SK-N-SH (cell line): ENCODE measurements at regions not wholly inside any gene's neighbourhood (a gene's known extent, or its start where the extent isn't known, plus 50 kb on each side); places are given as distances from the start of the nearest gene placed in this dataset.

Experiments
- CTCF ChIA-PET: fragments of 300-600, 350-600 bp; formaldehyde crosslinking; extraction: SDS; loops from one replicate; lab custom pipeline; 2021; lab: Yijun Ruan, JAX
- POLR2A ChIA-PET: fragments of 350-600 bp; sonication (Branson Sonifier 250); formaldehyde crosslinking; extraction: SDS; loops from one replicate; lab custom pipeline; 2020; ENCODE audit warnings: antibody characterized with exemption, inconsistent platforms; lab: Yijun Ruan, JAX
- DNase-seq: peaks from one replicate; pipeline ENCODE4 v3.0.0; 2012
- H2AFZ ChIP-seq: fragments of 200-600 bp; sonication (generic); 2 replicates; pipeline ENCODE4 v1.8.1; 2016; ENCODE audit warnings: antibody characterized with exemption, mild to moderate bottlenecking, low read depth
- H3F3A ChIP-seq: fragments of 200-600 bp; sonication (generic); replicated peaks from 2 replicates; pipeline ENCODE3; 2016; ENCODE audit warnings: antibody characterized with exemption, mild to moderate bottlenecking; ENCODE audit not compliant: insufficient read depth
- H3K27ac ChIP-seq, 2 experiments: fragments of 200-500 bp in 1 of 2; fragments of 200-600 bp in 1 of 2; sonication (Bioruptor generic) in 1 of 2; sonication (generic), shearing (Covaris generic) in 1 of 2; 2 replicates each; pipeline versions ENCODE4 v1.5.1 to v1.6.1; 2014 to 2016; ENCODE audit warnings: low read depth in 2 of 2, inconsistent platforms in 1 of 2, low read length in 1 of 2, mild to moderate bottlenecking in 1 of 2, mixed read lengths in 1 of 2
- H3K27me3 ChIP-seq: fragments of 200-600 bp; sonication (generic), shearing (Covaris generic); 2 replicates; pipeline ENCODE4 v1.6.1; 2016; ENCODE audit warnings: mixed run types; ENCODE audit not compliant: insufficient read depth
- H3K36me3 ChIP-seq, 2 experiments: fragments of 200-500 bp in 1 of 2; fragments of 200-600 bp in 1 of 2; sonication (Bioruptor generic) in 1 of 2; sonication (generic) in 1 of 2; replicated peaks in 1 of 2; 2 replicates each; pipeline versions ENCODE3 to v1.5.1; 2014 to 2016; ENCODE audit warnings: low read length in 1 of 2, mild to moderate bottlenecking in 1 of 2; ENCODE audit not compliant: insufficient read depth in 2 of 2, control insufficient read depth in 1 of 2
- H3K4me1 ChIP-seq, 2 experiments: fragments of 200-500 bp in 1 of 2; fragments of 200-600 bp in 1 of 2; sonication (Bioruptor generic) in 1 of 2; sonication (generic), shearing (Covaris generic) in 1 of 2; 2 replicates each; pipeline versions ENCODE4 v1.5.1 to v1.6.1; 2014 to 2016; ENCODE audit warnings: low read depth in 1 of 2, low read length in 1 of 2, mixed run types in 1 of 2; ENCODE audit not compliant: insufficient read depth in 2 of 2, control insufficient read depth in 1 of 2
- H3K4me2 ChIP-seq: fragments of 200-600 bp; sonication (generic), shearing (Covaris generic); 2 replicates; pipeline ENCODE4 v1.6.1; 2017; ENCODE audit warnings: mixed run types
- H3K4me3 ChIP-seq, 2 experiments: fragments of 200-500 bp in 1 of 2; fragments of 200-600 bp in 1 of 2; sonication (Bioruptor generic) in 1 of 2; sonication (generic), shearing (Covaris generic) in 1 of 2; 2 replicates each; pipeline versions ENCODE4 v1.5.1 to v1.8.1; 2014 to 2016; ENCODE audit warnings: low read depth in 2 of 2, inconsistent platforms in 1 of 2, low read length in 1 of 2, mild to moderate bottlenecking in 1 of 2, mixed read lengths in 1 of 2, moderate library complexity in 1 of 2
- H3K79me2 ChIP-seq: fragments of 200-600 bp; sonication (generic); 2 replicates; pipeline ENCODE4 v1.8.1; 2017; ENCODE audit warnings: mild to moderate bottlenecking; ENCODE audit not compliant: insufficient read depth
- H3K9ac ChIP-seq: fragments of 200-600 bp; sonication (generic); 2 replicates; pipeline ENCODE4 v1.6.1; 2017; ENCODE audit warnings: mixed run types
- H3K9me2 ChIP-seq: fragments of 200-600 bp; sonication (generic); 2 replicates; pipeline ENCODE4 v1.6.1; 2017; ENCODE audit warnings: mixed run types
- H3K9me3 ChIP-seq: fragments of 200-600 bp; sonication (generic); 2 replicates; pipeline ENCODE4 v1.6.1; 2017; ENCODE audit warnings: mixed run types, mild to moderate bottlenecking, moderate library complexity
- H4K20me1 ChIP-seq: fragments of 200-600 bp; sonication (generic); 2 replicates; pipeline ENCODE4 v1.6.1; 2017; ENCODE audit warnings: mild to moderate bottlenecking, mixed run types; ENCODE audit not compliant: insufficient read depth
- EZH2phosphoT487 ChIP-seq: fragments of 200-600 bp; sonication (generic); IDR thresholded peaks from 2 replicates; pipeline ENCODE4 v1.6.1; 2017; ENCODE audit warnings: low read depth, mixed run types, mild to moderate bottlenecking, antibody characterized with exemption, moderate library complexity, borderline replicate concordance
- FOSL2 ChIP-seq: IDR thresholded peaks from 2 replicates; pipeline ENCODE4 v1.4.0; 2012; ENCODE audit warnings: low read depth, mild to moderate bottlenecking, moderate library complexity, borderline replicate concordance
- FOXM1 ChIP-seq: IDR thresholded peaks from 2 replicates; pipeline ENCODE4 v1.4.0; 2012; ENCODE audit warnings: low read depth, mild to moderate bottlenecking
- GATA2 ChIP-seq: sonication (generic); formaldehyde crosslinking; IDR thresholded peaks from 2 replicates; pipeline ENCODE4 v1.5.0; 2020; ENCODE audit warnings: mild to moderate bottlenecking, missing genetic modification reagents
- POLR2AphosphoS5 ChIP-seq: IDR thresholded peaks from 2 replicates; pipeline ENCODE4 v1.6.1; 2012; ENCODE audit warnings: low read depth, low read length
- RAD21 ChIP-seq: IDR thresholded peaks from 2 replicates; pipeline ENCODE4 v1.6.1; 2012; ENCODE audit warnings: mild to moderate bottlenecking, low read length
- RFX5 ChIP-seq: IDR thresholded peaks from 2 replicates; pipeline ENCODE4 v1.6.1; 2012; ENCODE audit warnings: mild to moderate bottlenecking, improper control_type of control experiment, low read length
- RXRA ChIP-seq: IDR thresholded peaks from 2 replicates; pipeline ENCODE4 v1.4.0; 2012; ENCODE audit warnings: low read depth, mild to moderate bottlenecking, borderline replicate concordance
- TAF1 ChIP-seq: IDR thresholded peaks from 2 replicates; pipeline ENCODE4 v1.6.1; 2012; ENCODE audit warnings: low read depth, mild to moderate bottlenecking, low read length, moderate library complexity, borderline replicate concordance
- USF1 ChIP-seq: IDR thresholded peaks from 2 replicates; pipeline ENCODE4 v1.4.0; 2012; ENCODE audit warnings: low read depth, borderline replicate concordance
- WGBS: methylation state at CpG from one replicate; pipeline ENCODE4 v1.1.6; 2017; ENCODE audit warnings: low lambda C conversion rate; 5-methylcytosine and 5-hydroxymethylcytosine counted together
- TF ChIP-seq, protein P1 (sequence below): IDR thresholded peaks from 2 replicates; pipeline ENCODE4 v1.4.0; 2012; ENCODE audit warnings: low read depth, borderline replicate concordance
- TF ChIP-seq, protein P2 (sequence below): fragments of 200-600 bp; sonication (generic); IDR thresholded peaks from 2 replicates; pipeline ENCODE4 v1.6.1; 2017; ENCODE audit warnings: antibody characterized with exemption, mild to moderate bottlenecking, moderate library complexity
- TF ChIP-seq, protein P3 (sequence below): IDR thresholded peaks from 2 replicates; pipeline ENCODE4 v1.6.1; 2012; ENCODE audit warnings: mild to moderate bottlenecking, low read depth, low read length, moderate library complexity

DNA sequence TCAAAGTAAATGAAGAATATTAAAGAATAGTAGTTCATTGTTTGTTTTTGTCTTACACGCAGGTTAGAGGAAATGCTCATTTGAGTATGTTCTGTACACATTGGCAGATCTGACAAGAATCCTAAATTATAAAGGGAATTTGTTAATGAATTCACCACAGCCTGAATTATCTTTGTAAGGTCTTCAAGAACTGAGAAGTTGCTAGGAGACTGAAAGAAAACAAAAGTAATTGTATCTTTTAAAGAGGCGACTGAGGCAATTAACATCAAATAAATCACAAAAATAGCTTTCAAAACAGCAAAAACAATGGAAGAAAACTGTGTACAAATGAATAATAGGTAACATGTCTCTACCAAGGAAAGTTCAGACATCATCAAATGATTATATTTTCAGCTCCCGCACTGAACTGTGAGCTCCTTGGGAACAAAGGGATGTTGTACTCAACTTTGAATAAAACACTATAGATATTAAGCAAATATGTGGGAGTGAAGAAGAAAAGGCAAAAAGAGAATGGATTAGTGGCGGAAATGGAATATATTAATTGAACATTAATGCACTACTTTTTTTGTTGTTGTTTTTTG is 51.7 kb upstream of the ATIC start:
- Histone ChIP-seq H2AFZ (no peak overlapping the region), H3K4me2 (no peak overlapping the region), H4K20me1 (no peaks in the 10 kb centered on the region), H3K4me1 (no peaks in the 10 kb centered on the region; a peak in 1 of 4 replicates), H3K9me2 (no peaks in the 10 kb centered on the region), H3K9ac (no peak overlapping the region), H3K79me2 (no peaks in the 10 kb centered on the region), H3K27me3 (no peaks in the 10 kb centered on the region), H3K27ac (no peak overlapping the region), H3K4me3 (no peak overlapping the region), H3K9me3 (no peaks in the 10 kb centered on the region), H3K36me3 (no peaks in the 10 kb centered on the region), H3F3A (no peaks in the 10 kb centered on the region)
- DNase-seq: no peak
- 67% methylated on average over 4 of the region's 4 CpGs for WGBS
- no peak for TF ChIP-seq RAD21
- no peak for TF ChIP-seq RFX5
- no peak for TF ChIP-seq USF1
- no peak for TF ChIP-seq TAF1
- no peak for TF ChIP-seq POLR2AphosphoS5
- TF ChIP-seq FOSL2: no peak
- TF ChIP-seq, protein P1, sequence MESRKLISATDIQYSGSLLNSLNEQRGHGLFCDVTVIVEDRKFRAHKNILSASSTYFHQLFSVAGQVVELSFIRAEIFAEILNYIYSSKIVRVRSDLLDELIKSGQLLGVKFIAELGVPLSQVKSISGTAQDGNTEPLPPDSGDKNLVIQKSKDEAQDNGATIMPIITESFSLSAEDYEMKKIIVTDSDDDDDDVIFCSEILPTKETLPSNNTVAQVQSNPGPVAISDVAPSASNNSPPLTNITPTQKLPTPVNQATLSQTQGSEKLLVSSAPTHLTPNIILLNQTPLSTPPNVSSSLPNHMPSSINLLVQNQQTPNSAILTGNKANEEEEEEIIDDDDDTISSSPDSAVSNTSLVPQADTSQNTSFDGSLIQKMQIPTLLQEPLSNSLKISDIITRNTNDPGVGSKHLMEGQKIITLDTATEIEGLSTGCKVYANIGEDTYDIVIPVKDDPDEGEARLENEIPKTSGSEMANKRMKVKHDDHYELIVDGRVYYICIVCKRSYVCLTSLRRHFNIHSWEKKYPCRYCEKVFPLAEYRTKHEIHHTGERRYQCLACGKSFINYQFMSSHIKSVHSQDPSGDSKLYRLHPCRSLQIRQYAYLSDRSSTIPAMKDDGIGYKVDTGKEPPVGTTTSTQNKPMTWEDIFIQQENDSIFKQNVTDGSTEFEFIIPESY: no peak
- TF ChIP-seq, protein P2, sequence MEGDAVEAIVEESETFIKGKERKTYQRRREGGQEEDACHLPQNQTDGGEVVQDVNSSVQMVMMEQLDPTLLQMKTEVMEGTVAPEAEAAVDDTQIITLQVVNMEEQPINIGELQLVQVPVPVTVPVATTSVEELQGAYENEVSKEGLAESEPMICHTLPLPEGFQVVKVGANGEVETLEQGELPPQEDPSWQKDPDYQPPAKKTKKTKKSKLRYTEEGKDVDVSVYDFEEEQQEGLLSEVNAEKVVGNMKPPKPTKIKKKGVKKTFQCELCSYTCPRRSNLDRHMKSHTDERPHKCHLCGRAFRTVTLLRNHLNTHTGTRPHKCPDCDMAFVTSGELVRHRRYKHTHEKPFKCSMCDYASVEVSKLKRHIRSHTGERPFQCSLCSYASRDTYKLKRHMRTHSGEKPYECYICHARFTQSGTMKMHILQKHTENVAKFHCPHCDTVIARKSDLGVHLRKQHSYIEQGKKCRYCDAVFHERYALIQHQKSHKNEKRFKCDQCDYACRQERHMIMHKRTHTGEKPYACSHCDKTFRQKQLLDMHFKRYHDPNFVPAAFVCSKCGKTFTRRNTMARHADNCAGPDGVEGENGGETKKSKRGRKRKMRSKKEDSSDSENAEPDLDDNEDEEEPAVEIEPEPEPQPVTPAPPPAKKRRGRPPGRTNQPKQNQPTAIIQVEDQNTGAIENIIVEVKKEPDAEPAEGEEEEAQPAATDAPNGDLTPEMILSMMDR: no peak
- TF ChIP-seq FOXM1: no peak
- TF ChIP-seq, protein P3, sequence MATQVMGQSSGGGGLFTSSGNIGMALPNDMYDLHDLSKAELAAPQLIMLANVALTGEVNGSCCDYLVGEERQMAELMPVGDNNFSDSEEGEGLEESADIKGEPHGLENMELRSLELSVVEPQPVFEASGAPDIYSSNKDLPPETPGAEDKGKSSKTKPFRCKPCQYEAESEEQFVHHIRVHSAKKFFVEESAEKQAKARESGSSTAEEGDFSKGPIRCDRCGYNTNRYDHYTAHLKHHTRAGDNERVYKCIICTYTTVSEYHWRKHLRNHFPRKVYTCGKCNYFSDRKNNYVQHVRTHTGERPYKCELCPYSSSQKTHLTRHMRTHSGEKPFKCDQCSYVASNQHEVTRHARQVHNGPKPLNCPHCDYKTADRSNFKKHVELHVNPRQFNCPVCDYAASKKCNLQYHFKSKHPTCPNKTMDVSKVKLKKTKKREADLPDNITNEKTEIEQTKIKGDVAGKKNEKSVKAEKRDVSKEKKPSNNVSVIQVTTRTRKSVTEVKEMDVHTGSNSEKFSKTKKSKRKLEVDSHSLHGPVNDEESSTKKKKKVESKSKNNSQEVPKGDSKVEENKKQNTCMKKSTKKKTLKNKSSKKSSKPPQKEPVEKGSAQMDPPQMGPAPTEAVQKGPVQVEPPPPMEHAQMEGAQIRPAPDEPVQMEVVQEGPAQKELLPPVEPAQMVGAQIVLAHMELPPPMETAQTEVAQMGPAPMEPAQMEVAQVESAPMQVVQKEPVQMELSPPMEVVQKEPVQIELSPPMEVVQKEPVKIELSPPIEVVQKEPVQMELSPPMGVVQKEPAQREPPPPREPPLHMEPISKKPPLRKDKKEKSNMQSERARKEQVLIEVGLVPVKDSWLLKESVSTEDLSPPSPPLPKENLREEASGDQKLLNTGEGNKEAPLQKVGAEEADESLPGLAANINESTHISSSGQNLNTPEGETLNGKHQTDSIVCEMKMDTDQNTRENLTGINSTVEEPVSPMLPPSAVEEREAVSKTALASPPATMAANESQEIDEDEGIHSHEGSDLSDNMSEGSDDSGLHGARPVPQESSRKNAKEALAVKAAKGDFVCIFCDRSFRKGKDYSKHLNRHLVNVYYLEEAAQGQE: no peak
- TF ChIP-seq RXRA: no peak
- TF ChIP-seq GATA2 (CRISPR knock-in tag): no peak
- no peak for TF ChIP-seq EZH2phosphoT487
- ChIA-PET POLR2A (no interaction called here), CTCF (no interaction called here)
